K562 (cell line): ENCODE measurements at regions not wholly inside any gene's neighbourhood (a gene's known extent, or its start where the extent isn't known, plus 50 kb on each side); places are given as distances from the start of the nearest gene placed in this dataset.

ENCODE experiments used
- ATAC-seq: fragments of 200-7000 bp; cut with Tn5 transposase; 3 replicates; pipeline ENCODE4 v1.9.1; 2020; ENCODE audit warnings: moderate library complexity
- BruUV-seq: library from RNA; stranded (reverse); fragments of 400-500 nt; replicated peaks from 2 replicates; lab custom pipeline; 2021; lab: Mats Ljungman, UMichigan
- CTCF ChIA-PET: fragments of 300-600 bp; formaldehyde crosslinking; extraction: SDS; loops from one replicate; lab custom pipeline; 2021; ENCODE audit warnings: low intra/inter-chr PET ratio; lab: Yijun Ruan, JAX
- POLR2A ChIA-PET: fragments of 300-600, 350-650 bp; sonication (Branson Sonifier 250); formaldehyde crosslinking; extraction: SDS; loops from one replicate; lab custom pipeline; 2021; ENCODE audit warnings: antibody characterized with exemption, inconsistent platforms; lab: Yijun Ruan, JAX
- DNase-seq, 4 experiments: peaks; one replicate each; pipeline versions ENCODE4 v3.0.0 to v3.0.0-alpha.2; 2011 to 2018; ENCODE audit warnings: low spot score in 3 of 4, mixed read lengths in 3 of 4; ENCODE audit errors: extremely low read depth in 1 of 4
- FAIRE-seq: peaks from 2 replicates; lab custom pipeline; 2011; peaks lifted over from hg19 to GRCh38; lab: Jason Lieb, UNC
- H2AFZ ChIP-seq: 2 replicates; pipeline ENCODE4 v1.6.0; 2011; ENCODE audit warnings: low read depth, low read length, control low read depth, inconsistent platforms
- H3K27ac ChIP-seq: fragments of 200-600 bp; 3 replicates; pipeline ENCODE4 v1.8.0; 2011; ENCODE audit warnings: low read depth, mild to moderate bottlenecking, control low read depth, inconsistent platforms, low read length, moderate library complexity, mixed read lengths; ENCODE audit errors: extremely low read depth
- H3K27me3 ChIP-seq, 2 experiments: fragments of 300-600 bp in 1 of 2; 2 replicates in 1 of 2; 3 replicates in 1 of 2; pipeline versions ENCODE4 v1.6.0 to v1.8.0; 2011; ENCODE audit warnings: inconsistent platforms in 2 of 2, low read length in 2 of 2, mild to moderate bottlenecking in 1 of 2, mixed read lengths in 1 of 2, moderate library complexity in 1 of 2; ENCODE audit not compliant: control insufficient read depth in 2 of 2, insufficient read depth in 2 of 2
- H3K36me3 ChIP-seq: fragments of 300-600 bp; 3 replicates; pipeline ENCODE4 v1.8.0; 2011; ENCODE audit warnings: mild to moderate bottlenecking, low read length, inconsistent platforms; ENCODE audit not compliant: control insufficient read depth, insufficient read depth
- H3K4me1 ChIP-seq, 2 experiments: fragments of 200-600 bp in 1 of 2; replicated peaks in 1 of 2; 2 replicates in 1 of 2; 3 replicates in 1 of 2; pipeline versions ENCODE4 v1.5.1 to v1.8.0; 2011; ENCODE audit warnings: inconsistent platforms in 2 of 2, low read length in 2 of 2, mild to moderate bottlenecking in 1 of 2, mixed read lengths in 1 of 2, moderate library complexity in 1 of 2; ENCODE audit not compliant: control insufficient read depth in 2 of 2, insufficient read depth in 2 of 2
- H3K4me2 ChIP-seq: 2 replicates; pipeline ENCODE4 v1.6.1; 2011; ENCODE audit warnings: low read length, control low read depth, inconsistent platforms, mixed read lengths; ENCODE audit not compliant: insufficient read depth
- H3K4me3 ChIP-seq: fragments of 200-600 bp; sonication (generic), shearing (Covaris generic); 2 replicates; pipeline ENCODE4 v1.5.1; 2016; ENCODE audit warnings: control low read depth, inconsistent platforms
- H3K79me2 ChIP-seq: fragments of 200-600 bp; 3 replicates; pipeline ENCODE4 v1.8.0; 2011; ENCODE audit warnings: low read length, inconsistent platforms; ENCODE audit not compliant: control insufficient read depth, insufficient read depth
- H3K9ac ChIP-seq, 2 experiments: 2 replicates each; pipeline versions ENCODE4 v1.6.0 to v1.6.1; 2011; ENCODE audit warnings: low read depth in 2 of 2, low read length in 2 of 2, control low read depth in 1 of 2, inconsistent platforms in 1 of 2, mild to moderate bottlenecking in 1 of 2, mixed read lengths in 1 of 2; ENCODE audit not compliant: insufficient read depth in 1 of 2
- H3K9me1 ChIP-seq: one replicate; pipeline ENCODE4 v1.6.0; 2011; ENCODE audit warnings: inconsistent platforms, mild to moderate bottlenecking, low read length, moderate library complexity; ENCODE audit not compliant: control insufficient read depth, insufficient read depth
- H3K9me3 ChIP-seq: replicated peaks from 2 replicates; pipeline ENCODE4 v1.5.1; 2011; ENCODE audit warnings: low read depth, low read length, inconsistent platforms; ENCODE audit not compliant: control insufficient read depth, insufficient read depth
- H4K20me1 ChIP-seq: replicated peaks from 2 replicates; pipeline ENCODE4 v1.6.1; 2011; ENCODE audit warnings: low read length, inconsistent platforms, mixed read lengths; ENCODE audit not compliant: control insufficient read depth, insufficient read depth
- ARID4B ChIP-seq: sonication (generic); formaldehyde crosslinking; IDR thresholded peaks from 2 replicates; pipeline ENCODE4 v1.8.0; 2022; ENCODE audit warnings: mild to moderate bottlenecking, missing genetic modification reagents
- CBFA2T3 ChIP-seq: fragments of 450-650 bp; IDR thresholded peaks from 2 replicates; pipeline ENCODE4 v1.6.1; 2017
- ETV5 ChIP-seq: sonication (generic); formaldehyde crosslinking; IDR thresholded peaks from 2 replicates; pipeline ENCODE4 v1.4.0; 2020; ENCODE audit warnings: low read depth, mild to moderate bottlenecking, missing genetic modification reagents
- POLR2A ChIP-seq: fragments of 450-650 bp; conservative IDR thresholded peaks from 2 replicates; pipeline ENCODE4 v1.6.1; 2016
- POLR3A ChIP-seq: IDR thresholded peaks from 2 replicates; pipeline ENCODE4 v1.6.1; 2011; ENCODE audit warnings: borderline replicate concordance, mild to moderate bottlenecking, moderate library complexity; ENCODE audit not compliant: insufficient read length, insufficient read depth; ENCODE audit errors: extremely low read depth
- SLC30A9 ChIP-seq: fragments of 250-450 bp; sonication (Bioruptor Pico); IDR thresholded peaks from 2 replicates; pipeline ENCODE4 v1.8.0; 2022; ENCODE audit warnings: mild to moderate bottlenecking, moderate library complexity
- TAF9B ChIP-seq: fragments of 450-650 bp; IDR thresholded peaks from 2 replicates; pipeline ENCODE4 v1.6.1; 2018; ENCODE audit warnings: mild to moderate bottlenecking; ENCODE audit not compliant: partially characterized antibody
- WGBS: fragments of 100-300 bp; shearing (Covaris generic); methylation state at CpG from one replicate; pipeline ENCODE4 v1.1.6; 2016; ENCODE audit warnings: low coverage, mixed read lengths; ENCODE audit not compliant: insufficient coverage; ENCODE audit errors: missing lambda C conversion rate; 5-methylcytosine and 5-hydroxymethylcytosine counted together
- in situ Hi-C: fragments of 300-500 bp; cut with MboI; formaldehyde crosslinking; loops from 4 replicates; pipeline ENCODE4 v1.15.0; 2018; ENCODE audit warnings: inconsistent platforms, mixed read lengths
- intact Hi-C: fragments of 100-400 bp; cut with micrococcal nuclease; formaldehyde crosslinking; loops from 2 replicates; pipeline ENCODE4 v1.14.2; 2022

- TF ChIP-seq ARID4B (CRISPR knock-in tag): no peak
- TF ChIP-seq POLR2A: no peak
- TF ChIP-seq TAF9B: no peak
- no peak for TF ChIP-seq ETV5 (CRISPR knock-in tag)
- TF ChIP-seq CBFA2T3: no peak
These were observed 88.5 kb downstream of the MINAR1 start (continued) for GRCh38 chr15:79520654-79521053.

DNA sequence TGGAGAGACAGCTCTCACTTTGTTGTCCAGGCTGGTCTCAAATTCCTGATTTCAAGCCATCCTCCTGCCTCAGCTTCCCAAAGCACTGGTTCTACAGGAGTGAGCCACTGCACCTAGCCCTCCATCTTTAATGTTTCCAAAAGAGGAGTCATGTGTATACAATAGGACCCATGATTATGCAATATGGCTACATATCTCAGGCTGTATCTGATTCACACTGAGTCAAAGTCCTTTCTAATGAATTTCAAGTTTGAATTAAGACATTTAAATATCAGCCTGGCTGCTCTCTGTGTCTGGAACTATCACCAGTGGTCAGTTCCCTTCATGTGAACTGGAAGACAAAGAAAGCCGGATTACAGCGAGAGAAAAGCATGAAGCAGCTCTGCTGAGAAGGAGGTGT is 90.5 kb downstream of the MINAR1 start:
- no peaks in the 10 kb centered on the region; the same call in 1 of the 2 replicates for H4K20me1 ChIP-seq
- intact Hi-C loops (no loop called here), in situ Hi-C loops (no loop called here)
- no peaks in the 10 kb centered on the region for H3K79me2 ChIP-seq
- H2AFZ ChIP-seq: no peak overlapping the region
- H3K4me3 ChIP-seq: no peak overlapping the region
- no peak overlapping the region for H3K9ac ChIP-seq
- FAIRE-seq (no peak), ATAC-seq (no peak), DNase-seq (no peak)
- no peaks in the 10 kb centered on the region for H3K4me1 ChIP-seq
- ChIA-PET CTCF (no interaction called here), POLR2A (interaction anchor here (0.8 kb wide), 1 partner anchor 157 kb away, joined by 3 read pairs; no protein-coding TSS in a partner anchor)
- H3K27me3 ChIP-seq: peaks cover 0 to 2% of the 10 kb centered on the region in 2 experiments; a peak in 1 of 5 replicates
- no peak overlapping the region for H3K4me2 ChIP-seq
- no TSS peak for BruUV-seq
- no peak for TF ChIP-seq SLC30A9
- no peak for TF ChIP-seq POLR3A
- no peaks in the 10 kb centered on the region for H3K9me3 ChIP-seq
- no peak overlapping the region for H3K27ac ChIP-seq
- no peaks in the 10 kb centered on the region for H3K9me1 ChIP-seq
- WGBS: 0% methylated on average over 2 of the region's 2 CpGs
- H3K36me3 ChIP-seq: no peaks in the 10 kb centered on the region
